ENCODE measurements at regions not wholly inside any gene's neighbourhood (a gene's known extent, or its start where the extent isn't known, plus 50 kb on each side); places are given as distances from the start of the nearest gene placed in this dataset.

DNA sequence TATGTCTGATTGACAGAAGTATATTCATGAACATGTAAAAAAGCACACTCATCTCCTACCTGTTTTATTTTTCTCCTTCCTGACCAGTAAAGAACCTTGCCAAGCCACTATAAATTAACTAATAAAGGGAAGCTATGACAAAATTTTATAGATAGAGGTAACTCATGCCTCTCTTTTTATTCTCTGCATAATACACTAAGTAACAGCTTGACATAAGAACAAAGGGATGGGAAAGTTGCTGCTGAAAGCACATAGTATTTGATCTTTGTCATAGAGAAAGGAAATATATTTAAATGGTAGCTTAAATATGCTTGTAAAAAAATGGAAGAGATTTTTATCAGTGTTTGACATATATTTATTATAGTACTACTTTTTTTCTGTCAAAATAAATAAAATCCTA lies 1065.7 kb upstream of the CDH9 start:
- no peaks in the 10 kb centered on the region for H3K4me1 ChIP-seq (ENCODE audit: insufficient read depth)
- H3K36me3 Mint-ChIP-seq (ENCODE audit: low read depth) = no peaks in the 10 kb centered on the region
- H3K36me3 ChIP-seq (ENCODE audit: insufficient read depth) = no peaks in the 10 kb centered on the region
- DNase-seq (ENCODE audit: low spot score) (no peak), ATAC-seq (no peak)
- no peaks in the 10 kb centered on the region for H3F3A ChIP-seq (replicated peaks; ENCODE audit: low read depth)
- no peak overlapping the region for H3K4me3 Mint-ChIP-seq
- no peak overlapping the region for H3K4me3 ChIP-seq
- no peaks in the 10 kb centered on the region for H3K4me1 Mint-ChIP-seq
- H4K20me1 ChIP-seq (replicated peaks; ENCODE audit: insufficient read depth) = no peaks in the 10 kb centered on the region
- H3K4me2 ChIP-seq = no peak overlapping the region
- no peak overlapping the region for H3K27ac Mint-ChIP-seq
- no peak overlapping the region for H2AFZ ChIP-seq
- TF ChIP-seq STAT1 (IDR thresholded peaks at IDR 0.05; ENCODE audit: unreplicated experiment) (no peak), NANOG (IDR thresholded peaks at IDR 0.05; ENCODE audit: borderline replicate concordance) (no peak), EZH2 (IDR thresholded peaks at IDR 0.05; ENCODE audit: low read depth, unreplicated experiment) (no peak), EZH2phosphoT487 (IDR thresholded peaks at IDR 0.05; ENCODE audit: unreplicated experiment) (no peak), ZNF331 (CRISPR knock-in tag; IDR thresholded peaks at IDR 0.05; ENCODE audit: low read depth) (no peak), CREB1 (CRISPR knock-in tag; IDR thresholded peaks at IDR 0.05; ENCODE audit: low read depth) (no peak), POLR2AphosphoS5 (IDR thresholded peaks at IDR 0.05; ENCODE audit: low read depth) (no peak), JUNB (IDR thresholded peaks at IDR 0.05; ENCODE audit: unreplicated experiment) (no peak)
- TF ChIP-seq, protein P1, sequence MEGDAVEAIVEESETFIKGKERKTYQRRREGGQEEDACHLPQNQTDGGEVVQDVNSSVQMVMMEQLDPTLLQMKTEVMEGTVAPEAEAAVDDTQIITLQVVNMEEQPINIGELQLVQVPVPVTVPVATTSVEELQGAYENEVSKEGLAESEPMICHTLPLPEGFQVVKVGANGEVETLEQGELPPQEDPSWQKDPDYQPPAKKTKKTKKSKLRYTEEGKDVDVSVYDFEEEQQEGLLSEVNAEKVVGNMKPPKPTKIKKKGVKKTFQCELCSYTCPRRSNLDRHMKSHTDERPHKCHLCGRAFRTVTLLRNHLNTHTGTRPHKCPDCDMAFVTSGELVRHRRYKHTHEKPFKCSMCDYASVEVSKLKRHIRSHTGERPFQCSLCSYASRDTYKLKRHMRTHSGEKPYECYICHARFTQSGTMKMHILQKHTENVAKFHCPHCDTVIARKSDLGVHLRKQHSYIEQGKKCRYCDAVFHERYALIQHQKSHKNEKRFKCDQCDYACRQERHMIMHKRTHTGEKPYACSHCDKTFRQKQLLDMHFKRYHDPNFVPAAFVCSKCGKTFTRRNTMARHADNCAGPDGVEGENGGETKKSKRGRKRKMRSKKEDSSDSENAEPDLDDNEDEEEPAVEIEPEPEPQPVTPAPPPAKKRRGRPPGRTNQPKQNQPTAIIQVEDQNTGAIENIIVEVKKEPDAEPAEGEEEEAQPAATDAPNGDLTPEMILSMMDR (conservative IDR thresholded peaks at IDR 0.05; ENCODE audit: low read depth in 2 of 2) = no peak
- TF ChIP-seq, protein P2, sequence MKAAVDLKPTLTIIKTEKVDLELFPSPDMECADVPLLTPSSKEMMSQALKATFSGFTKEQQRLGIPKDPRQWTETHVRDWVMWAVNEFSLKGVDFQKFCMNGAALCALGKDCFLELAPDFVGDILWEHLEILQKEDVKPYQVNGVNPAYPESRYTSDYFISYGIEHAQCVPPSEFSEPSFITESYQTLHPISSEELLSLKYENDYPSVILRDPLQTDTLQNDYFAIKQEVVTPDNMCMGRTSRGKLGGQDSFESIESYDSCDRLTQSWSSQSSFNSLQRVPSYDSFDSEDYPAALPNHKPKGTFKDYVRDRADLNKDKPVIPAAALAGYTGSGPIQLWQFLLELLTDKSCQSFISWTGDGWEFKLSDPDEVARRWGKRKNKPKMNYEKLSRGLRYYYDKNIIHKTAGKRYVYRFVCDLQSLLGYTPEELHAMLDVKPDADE (IDR thresholded peaks at IDR 0.05) = no peak
- TF ChIP-seq, protein P3, sequence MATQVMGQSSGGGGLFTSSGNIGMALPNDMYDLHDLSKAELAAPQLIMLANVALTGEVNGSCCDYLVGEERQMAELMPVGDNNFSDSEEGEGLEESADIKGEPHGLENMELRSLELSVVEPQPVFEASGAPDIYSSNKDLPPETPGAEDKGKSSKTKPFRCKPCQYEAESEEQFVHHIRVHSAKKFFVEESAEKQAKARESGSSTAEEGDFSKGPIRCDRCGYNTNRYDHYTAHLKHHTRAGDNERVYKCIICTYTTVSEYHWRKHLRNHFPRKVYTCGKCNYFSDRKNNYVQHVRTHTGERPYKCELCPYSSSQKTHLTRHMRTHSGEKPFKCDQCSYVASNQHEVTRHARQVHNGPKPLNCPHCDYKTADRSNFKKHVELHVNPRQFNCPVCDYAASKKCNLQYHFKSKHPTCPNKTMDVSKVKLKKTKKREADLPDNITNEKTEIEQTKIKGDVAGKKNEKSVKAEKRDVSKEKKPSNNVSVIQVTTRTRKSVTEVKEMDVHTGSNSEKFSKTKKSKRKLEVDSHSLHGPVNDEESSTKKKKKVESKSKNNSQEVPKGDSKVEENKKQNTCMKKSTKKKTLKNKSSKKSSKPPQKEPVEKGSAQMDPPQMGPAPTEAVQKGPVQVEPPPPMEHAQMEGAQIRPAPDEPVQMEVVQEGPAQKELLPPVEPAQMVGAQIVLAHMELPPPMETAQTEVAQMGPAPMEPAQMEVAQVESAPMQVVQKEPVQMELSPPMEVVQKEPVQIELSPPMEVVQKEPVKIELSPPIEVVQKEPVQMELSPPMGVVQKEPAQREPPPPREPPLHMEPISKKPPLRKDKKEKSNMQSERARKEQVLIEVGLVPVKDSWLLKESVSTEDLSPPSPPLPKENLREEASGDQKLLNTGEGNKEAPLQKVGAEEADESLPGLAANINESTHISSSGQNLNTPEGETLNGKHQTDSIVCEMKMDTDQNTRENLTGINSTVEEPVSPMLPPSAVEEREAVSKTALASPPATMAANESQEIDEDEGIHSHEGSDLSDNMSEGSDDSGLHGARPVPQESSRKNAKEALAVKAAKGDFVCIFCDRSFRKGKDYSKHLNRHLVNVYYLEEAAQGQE (IDR thresholded peaks at IDR 0.05; ENCODE audit: unreplicated experiment) = no peak
- no peaks in the 10 kb centered on the region for H3K79me2 ChIP-seq (replicated peaks; ENCODE audit: insufficient read depth)
- no peak overlapping the region for H3K27ac ChIP-seq (ENCODE audit: low read depth)
- H3K9me2 ChIP-seq (ENCODE audit: insufficient read depth) = peaks cover 3% of the 10 kb centered on the region
- H3K27me3 ChIP-seq (ENCODE audit: insufficient read depth) = no peaks in the 10 kb centered on the region
- no peaks in the 10 kb centered on the region for H3K9me3 Mint-ChIP-seq
- H3K27me3 Mint-ChIP-seq (ENCODE audit: insufficient read depth, low read depth, poor library complexity) = no peaks in the 10 kb centered on the region

Measured in GM23338 (cell line).